GM04504 (cell line): ENCODE measurements at regions not wholly inside any gene's neighbourhood (a gene's known extent, or its start where the extent isn't known, plus 50 kb on each side); places are given as distances from the start of the nearest gene placed in this dataset.
"Not testable (repeated sequence)": the region's sequence is repeated elsewhere in the genome, so short reads cannot be mapped to it uniquely, and the experiment has no call there.

ENCODE experiments used
- DNase-seq: peaks from one replicate; pipeline ENCODE4 v3.0.0-alpha.2; 2012; ENCODE audit warnings: low read depth

- DNase-seq, result no peak
These were observed 520.6 kb upstream of the PITX2 start for GRCh38 chr4:111143510-111143909.

DNA sequence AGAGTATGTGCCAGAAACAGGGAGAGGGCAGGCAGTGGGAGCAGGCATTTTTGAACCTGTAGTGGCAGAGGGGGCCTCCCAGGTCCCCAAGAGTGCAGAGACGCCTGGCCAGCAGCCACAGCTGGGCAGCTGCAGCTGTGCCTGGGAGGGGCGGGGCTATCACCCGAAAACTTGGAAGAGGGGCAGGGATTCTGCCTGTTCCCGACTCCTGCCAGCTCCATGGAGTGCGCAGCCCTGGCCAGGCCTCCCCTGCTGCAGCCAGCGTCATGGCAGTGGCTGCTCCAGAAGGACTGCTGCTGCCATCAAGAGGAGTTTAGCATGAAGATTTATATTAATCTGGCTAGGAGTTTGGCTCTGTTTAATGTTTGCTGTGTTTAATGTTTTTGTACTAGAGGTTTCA lies 532.1 kb upstream of the PITX2 start:
- no peak for DNase-seq

DNA sequence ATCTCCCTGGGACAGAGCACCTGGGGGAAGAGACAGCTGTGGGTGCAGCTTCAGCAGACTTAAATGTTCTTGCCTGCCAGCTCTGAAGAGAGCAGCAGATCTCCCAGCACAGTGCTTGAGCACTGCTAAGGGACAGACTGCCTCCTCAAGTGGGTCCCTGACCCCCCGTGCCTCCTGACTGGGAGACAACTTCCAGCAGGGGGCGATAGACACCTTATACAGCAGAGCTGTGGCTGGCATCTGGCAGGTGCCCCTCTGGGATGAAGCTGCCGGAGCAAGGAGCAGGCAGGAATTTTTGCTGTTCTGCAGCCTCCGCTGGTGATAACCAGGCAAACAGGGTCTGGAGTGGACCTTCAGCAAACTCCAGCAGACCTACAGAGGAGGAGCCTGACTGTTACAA lies 541.7 kb upstream of the PITX2 start:
- not testable (repeated sequence) for DNase-seq

DNA sequence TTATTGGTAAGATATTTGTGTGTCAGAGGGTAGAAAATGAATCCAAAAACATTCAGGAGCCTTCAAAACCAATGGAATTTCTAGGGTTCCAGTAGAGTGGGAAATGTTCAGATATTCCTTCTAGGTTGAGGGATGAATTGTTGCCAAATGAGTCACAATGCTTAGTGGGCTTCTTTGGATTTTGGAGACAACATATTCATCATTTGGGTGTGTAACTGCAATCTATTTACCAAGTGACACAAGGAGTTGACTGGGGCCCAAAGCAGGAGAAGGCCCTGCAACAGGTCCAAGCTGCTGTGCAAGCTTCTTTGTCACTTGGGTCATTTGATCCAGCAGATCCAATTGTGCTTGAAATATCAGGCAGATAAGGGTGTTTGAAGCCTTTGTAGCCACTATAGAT lies 551.5 kb upstream of the PITX2 start:
- no peak for DNase-seq

DNA sequence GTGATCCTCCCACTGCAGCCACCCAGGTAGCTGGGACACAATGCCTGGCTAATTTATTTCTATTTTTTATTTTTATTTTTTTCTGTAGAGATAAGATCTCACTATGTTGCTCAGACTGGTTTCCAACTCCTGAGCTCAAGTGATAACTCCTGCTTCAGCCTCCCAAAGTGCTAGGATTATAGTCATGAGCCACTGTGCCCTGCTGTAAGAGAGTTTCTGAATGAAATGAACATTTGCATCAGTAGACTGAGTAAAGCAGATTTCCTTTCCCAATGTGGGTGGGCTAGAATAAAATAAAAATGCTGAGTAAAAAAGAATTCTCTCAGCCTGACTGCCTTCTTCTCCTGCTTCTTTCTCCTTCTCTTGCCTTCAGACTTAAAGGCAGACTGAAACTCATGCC lies 555.4 kb upstream of the PITX2 start:
- DNase-seq, result no peak

DNA sequence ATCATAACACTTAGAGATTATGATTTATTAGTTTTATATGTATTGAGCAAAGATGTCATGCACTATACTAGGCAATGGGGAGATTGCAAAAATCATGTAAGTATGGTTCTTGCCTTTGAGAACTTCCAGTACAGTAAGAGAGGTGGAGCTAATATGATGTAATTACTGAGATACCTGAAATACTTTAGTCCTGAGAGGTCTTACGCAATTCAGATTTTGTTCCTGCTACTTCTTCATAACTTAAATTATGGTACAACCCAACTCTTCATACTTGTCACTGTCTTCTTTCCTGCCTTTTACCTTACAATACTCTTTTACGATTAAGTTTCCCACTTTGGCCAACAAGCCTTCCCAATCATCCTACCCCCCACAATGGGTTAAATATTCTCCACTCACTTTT lies 564.2 kb upstream of the PITX2 start:
- DNase-seq, result no peak

GRCh38 chr4:111198446-111198845 lies 575.6 kb upstream of the PITX2 start:
- no peak for DNase-seq

- no peak for DNase-seq
These were observed 581.9 kb upstream of the PITX2 start for GRCh38 chr4:111204797-111205196.

DNA sequence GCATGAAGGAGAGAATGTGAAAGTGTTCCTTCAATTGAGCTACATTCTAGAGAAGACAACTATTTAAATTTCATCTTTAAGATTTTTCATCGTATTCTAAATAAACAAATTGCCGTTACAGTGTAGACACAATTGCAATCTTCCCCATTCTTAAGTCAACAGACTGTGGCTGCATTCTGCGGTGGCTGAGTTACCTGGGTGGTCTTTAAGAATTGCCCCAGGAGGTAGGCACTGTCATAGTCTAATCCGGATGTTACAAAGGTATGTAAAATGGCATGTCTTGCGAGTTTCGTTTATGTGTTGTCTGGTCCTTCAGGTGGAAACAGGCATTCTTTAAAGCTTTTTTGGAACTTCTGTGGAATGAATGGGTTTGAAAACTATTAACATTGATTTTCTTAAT lies 586.1 kb upstream of the PITX2 start:
- no peak for DNase-seq

- no peak for DNase-seq
These were observed 586.8 kb upstream of the PITX2 start for GRCh38 chr4:111209706-111210105.

- no peak for DNase-seq
These were observed 587.7 kb upstream of the PITX2 start for GRCh38 chr4:111210595-111210994.

- peak; percentile 35 for DNase-seq
These were observed 590.7 kb upstream of the PITX2 start for GRCh38 chr4:111213531-111213930.

- DNase-seq, result no peak
These were observed 591.5 kb upstream of the PITX2 start for GRCh38 chr4:111214371-111214770.

DNA sequence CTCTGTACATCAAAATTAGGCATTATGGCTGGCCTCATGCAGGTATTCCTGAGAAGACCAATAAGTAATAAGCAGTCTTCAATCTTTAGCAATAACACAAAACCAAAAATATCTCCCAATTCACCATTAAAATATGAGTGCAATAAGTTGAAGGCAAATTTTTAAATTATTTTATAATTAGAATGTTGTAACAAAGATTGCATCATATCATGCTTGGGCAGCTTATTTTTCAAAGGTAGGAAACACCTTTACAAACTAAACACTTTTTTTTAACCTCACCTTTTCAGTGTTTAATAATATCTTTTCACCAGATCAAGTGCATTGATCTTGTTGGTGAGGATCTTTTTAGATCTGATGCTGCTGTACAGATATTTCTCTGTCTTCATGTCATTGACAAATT lies 592.9 kb upstream of the PITX2 start:
- no peak for DNase-seq

GRCh38 chr4:111216791-111217190 lies 593.9 kb upstream of the PITX2 start:
- DNase-seq, result no peak

DNA sequence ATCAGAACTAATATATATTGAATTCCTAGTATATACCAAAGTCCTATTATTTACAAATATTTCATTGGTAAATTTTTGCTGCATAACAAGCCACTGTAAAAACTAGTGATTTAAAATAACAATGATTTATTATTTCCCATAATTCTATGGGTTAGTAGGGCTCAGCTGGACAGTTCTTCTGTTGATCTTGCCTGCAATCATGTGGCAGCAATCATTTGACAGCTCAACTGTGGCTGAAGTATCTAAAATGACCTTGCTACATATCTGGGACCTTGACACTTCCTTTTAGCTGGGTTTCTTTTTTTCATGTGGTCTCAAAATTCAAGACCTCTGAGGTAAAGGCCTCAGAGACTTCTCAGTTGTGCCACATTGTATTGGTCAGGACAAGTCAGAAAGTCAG lies 598.5 kb upstream of the PITX2 start:
- DNase-seq, result no peak

DNA sequence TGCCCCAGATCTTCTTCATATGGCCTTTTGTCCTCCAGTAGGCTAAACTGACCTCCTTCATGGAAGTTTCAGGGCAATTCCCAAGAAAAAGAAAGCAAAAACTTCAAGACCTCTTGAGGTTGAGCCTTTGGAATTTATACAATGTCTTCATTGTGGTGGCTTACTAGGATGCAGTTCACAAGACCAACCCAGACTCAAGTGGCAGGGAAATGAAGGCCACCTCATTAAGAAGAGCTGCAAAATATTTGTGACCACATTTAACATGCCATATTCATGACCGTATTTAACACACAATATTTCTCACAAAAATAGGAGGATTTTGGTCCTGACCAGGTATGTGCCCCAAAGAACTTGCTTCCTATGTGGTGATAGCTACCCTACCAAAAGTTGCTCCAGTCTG lies 605.5 kb upstream of the PITX2 start:
- no peak for DNase-seq

DNA sequence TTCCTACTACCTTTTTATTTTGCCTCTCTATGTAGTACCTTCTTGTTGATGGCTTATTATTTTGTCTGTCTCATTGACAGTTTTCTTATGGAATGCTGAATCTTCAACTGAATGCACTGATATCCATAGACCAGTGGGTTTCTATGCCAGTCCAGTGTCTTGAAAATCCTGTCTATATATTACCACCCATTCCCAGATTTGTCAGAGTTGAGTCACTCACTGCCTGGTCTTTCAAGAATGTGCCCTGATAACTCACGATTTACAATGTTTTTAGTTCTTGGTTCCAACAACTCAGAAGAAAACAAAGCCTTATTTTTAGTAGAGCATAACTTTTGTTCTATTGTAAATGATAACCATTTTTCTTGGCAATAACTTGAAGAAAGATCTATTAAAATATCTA lies 606.0 kb upstream of the PITX2 start:
- DNase-seq, result no peak

- no peak for DNase-seq
These were observed 607.4 kb upstream of the PITX2 start for GRCh38 chr4:111230265-111230664.

GRCh38 chr4:111231281-111231680 lies 608.4 kb upstream of the PITX2 start:
- no peak for DNase-seq

DNA sequence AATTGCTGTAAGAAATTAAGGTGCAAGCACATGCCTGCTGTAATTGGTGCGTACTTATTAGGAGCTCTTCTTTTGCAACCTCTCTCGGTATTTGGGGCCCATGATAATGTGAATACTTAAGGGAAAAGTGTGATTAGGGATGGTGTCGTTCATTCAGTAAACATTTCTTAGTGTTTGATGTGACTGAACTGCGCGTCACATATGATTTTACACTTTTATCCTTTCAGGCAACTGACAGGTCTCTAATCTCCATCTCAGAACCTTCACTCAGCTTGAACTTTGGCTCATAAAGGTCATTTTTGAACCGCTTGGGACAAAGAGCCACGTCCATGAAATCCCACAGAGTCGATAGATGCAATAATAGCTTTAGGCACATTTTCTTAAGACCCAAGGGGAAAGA lies 612.1 kb upstream of the PITX2 start:
- DNase-seq, result no peak

- no peak for DNase-seq
These were observed 641.0 kb upstream of the PITX2 start for GRCh38 chr4:111263836-111264235.

GRCh38 chr4:111266937-111267336 lies 644.1 kb upstream of the PITX2 start:
- no peak for DNase-seq

DNA sequence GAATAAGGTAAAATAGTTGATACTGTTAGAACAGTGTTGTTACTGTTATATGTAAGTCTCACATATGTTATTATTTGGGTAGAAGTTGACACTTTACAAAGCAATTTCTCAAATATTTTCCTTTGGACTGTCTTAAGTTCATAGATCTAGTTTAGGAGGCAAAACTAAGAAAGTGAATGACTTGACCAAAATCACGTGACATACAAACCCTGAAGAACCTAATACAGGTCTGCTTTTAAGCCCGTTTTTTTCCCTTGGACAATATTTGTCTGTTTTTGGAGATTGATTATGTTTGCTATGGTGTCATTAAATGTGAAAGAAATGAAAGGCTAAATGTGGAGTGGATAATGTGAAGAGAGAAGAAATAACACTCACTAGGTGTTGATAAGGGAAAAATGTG lies 644.9 kb upstream of the PITX2 start:
- no peak for DNase-seq

GRCh38 chr4:111268769-111269414 lies 646.0 kb upstream of the PITX2 start:
- peak; percentile 27 for DNase-seq
